ENCODE measurements at regions not wholly inside any gene's neighbourhood (a gene's known extent, or its start where the extent isn't known, plus 50 kb on each side); places are given as distances from the start of the nearest gene placed in this dataset.

DNA sequence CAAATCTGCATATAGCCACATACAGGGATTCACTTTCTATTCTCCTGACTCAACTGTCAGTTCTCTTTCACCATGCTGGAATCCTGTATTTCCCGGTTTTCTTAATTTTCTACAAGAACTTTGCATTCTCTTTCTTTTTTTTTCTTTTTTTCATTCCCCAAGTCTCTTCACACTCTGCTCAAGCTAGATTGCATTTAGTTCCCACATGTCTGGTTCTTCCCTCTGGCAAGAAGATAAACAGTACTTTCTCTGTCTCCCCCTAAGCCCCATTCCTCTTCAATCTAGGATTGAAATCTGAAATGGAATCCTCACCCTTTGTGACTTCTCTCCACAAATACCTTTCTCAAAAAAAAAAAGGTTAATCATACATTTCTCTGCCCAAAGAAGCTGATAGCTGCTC is 64.2 kb upstream of the SLC12A2 start:
- DNase-seq (ENCODE audit: low read depth) = no peak
- TF ChIP-seq, protein P1, sequence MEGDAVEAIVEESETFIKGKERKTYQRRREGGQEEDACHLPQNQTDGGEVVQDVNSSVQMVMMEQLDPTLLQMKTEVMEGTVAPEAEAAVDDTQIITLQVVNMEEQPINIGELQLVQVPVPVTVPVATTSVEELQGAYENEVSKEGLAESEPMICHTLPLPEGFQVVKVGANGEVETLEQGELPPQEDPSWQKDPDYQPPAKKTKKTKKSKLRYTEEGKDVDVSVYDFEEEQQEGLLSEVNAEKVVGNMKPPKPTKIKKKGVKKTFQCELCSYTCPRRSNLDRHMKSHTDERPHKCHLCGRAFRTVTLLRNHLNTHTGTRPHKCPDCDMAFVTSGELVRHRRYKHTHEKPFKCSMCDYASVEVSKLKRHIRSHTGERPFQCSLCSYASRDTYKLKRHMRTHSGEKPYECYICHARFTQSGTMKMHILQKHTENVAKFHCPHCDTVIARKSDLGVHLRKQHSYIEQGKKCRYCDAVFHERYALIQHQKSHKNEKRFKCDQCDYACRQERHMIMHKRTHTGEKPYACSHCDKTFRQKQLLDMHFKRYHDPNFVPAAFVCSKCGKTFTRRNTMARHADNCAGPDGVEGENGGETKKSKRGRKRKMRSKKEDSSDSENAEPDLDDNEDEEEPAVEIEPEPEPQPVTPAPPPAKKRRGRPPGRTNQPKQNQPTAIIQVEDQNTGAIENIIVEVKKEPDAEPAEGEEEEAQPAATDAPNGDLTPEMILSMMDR (IDR thresholded peaks at IDR 0.05; ENCODE audit: low read depth, low read length, missing control alignments) = no peak
- no peak overlapping the region for H3K4me3 ChIP-seq (ENCODE audit: low read depth, low read length)
- in situ Hi-C loops (cut with HindIII; ENCODE audit: low sequenced_read_pairs) = no loop called here

DNA sequence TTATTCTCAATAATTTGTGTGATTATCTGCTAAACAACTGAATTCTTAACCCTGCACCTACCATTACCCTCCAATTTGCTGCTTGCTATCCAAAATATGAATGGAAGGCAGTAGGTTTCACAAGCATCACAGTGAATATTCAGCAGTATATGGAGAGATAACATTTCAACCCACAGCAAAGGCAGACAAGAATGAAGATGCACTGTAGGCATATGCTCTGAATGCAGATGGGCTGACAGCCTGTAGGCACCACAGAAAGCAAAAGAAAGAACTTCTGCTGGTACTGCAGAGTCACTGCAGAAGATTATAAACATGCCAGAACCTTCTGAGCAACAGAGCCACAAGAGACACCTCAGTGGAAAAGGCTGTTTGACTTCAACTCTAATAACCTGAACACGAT is 63.6 kb upstream of the SLC12A2 start:
- no peak overlapping the region for H3K4me3 ChIP-seq (ENCODE audit: low read depth, low read length)
- TF ChIP-seq, protein P1 (IDR thresholded peaks at IDR 0.05; ENCODE audit: low read depth, low read length, missing control alignments) = no peak
- DNase-seq (ENCODE audit: low read depth) = no peak
- in situ Hi-C loops (cut with HindIII; ENCODE audit: low sequenced_read_pairs) = no loop called here

GRCh38 chr5:128021411-128021810 is 62.2 kb upstream of the SLC12A2 start:
- no peak for DNase-seq (ENCODE audit: low read depth)
- TF ChIP-seq, protein P1 (IDR thresholded peaks at IDR 0.05; ENCODE audit: low read depth, low read length, missing control alignments) = no peak
- no peak overlapping the region for H3K4me3 ChIP-seq (ENCODE audit: low read depth, low read length)
- in situ Hi-C loops (cut with HindIII; ENCODE audit: low sequenced_read_pairs) = no loop called here

Data from astrocyte of the cerebellum (primary cell).